A549 (cell line): ENCODE measurements at regions not wholly inside any gene's neighbourhood (a gene's known extent, or its start where the extent isn't known, plus 50 kb on each side); places are given as distances from the start of the nearest gene placed in this dataset.

ENCODE experiments used
- ATAC-seq, 2 experiments: fragments of 200-7000 bp in 1 of 2; fragments of >200 bp in 1 of 2; cut with Nextera tagmentation in 1 of 2; cut with Tn5 transposase in 1 of 2; 3 replicates each; pipeline versions ENCODE4 v1.8.0 to v1.9.1; 2018 to 2020; ENCODE audit warnings: mild to moderate bottlenecking in 1 of 2, moderate library complexity in 1 of 2
- CTCF ChIA-PET: fragments of 300-600 bp; sonication (Branson Sonifier 250); formaldehyde crosslinking; extraction: SDS; loops from one replicate; lab custom pipeline; 2021; ENCODE audit warnings: antibody characterized with exemption, inconsistent platforms; lab: Yijun Ruan, JAX
- POLR2A ChIA-PET: fragments of 350-600 bp; formaldehyde crosslinking; extraction: SDS; loops from one replicate; lab custom pipeline; 2021; ENCODE audit warnings: antibody characterized with exemption, inconsistent platforms; lab: Yijun Ruan, JAX
- DNase-seq, 2 experiments: peaks; one replicate each; pipeline versions ENCODE4 v3.0.0 to v3.0.0-alpha.2; 2011 to 2016; ENCODE audit warnings: low read depth in 1 of 2, low spot score in 1 of 2
- FAIRE-seq: peaks from 2 replicates; lab custom pipeline; 2011; peaks lifted over from hg19 to GRCh38; lab: Jason Lieb, UNC
- H3K27ac ChIP-seq, 2 experiments: fragments of >200 bp; sonication (Bioruptor Twin); formaldehyde crosslinking; 3 replicates each; pipeline ENCODE4 v1.5.1; 2016 to 2017
- H3K4me1 ChIP-seq: fragments of >200 bp; sonication (Bioruptor Twin); formaldehyde crosslinking; 3 replicates; pipeline ENCODE4 v1.6.1; 2016
- H3K4me2 ChIP-seq: fragments of >200 bp; sonication (Bioruptor Twin); formaldehyde crosslinking; 3 replicates; pipeline ENCODE4 v1.6.1; 2016
- H3K4me3 ChIP-seq: fragments of >200 bp; sonication (Bioruptor Twin); formaldehyde crosslinking; 3 replicates; pipeline ENCODE4 v1.5.1; 2016
- H3K9me3 ChIP-seq: fragments of >200 bp; sonication (Bioruptor Twin); formaldehyde crosslinking; 3 replicates; pipeline ENCODE4 v1.6.1; 2016
- ATOH8 ChIP-seq: fragments of 250-450 bp; sonication (Bioruptor Pico); IDR thresholded peaks from 2 replicates; pipeline ENCODE4 v1.5.0; 2020; ENCODE audit warnings: low read depth, mild to moderate bottlenecking, moderate library complexity
- BHLHE40 ChIP-seq: IDR thresholded peaks from 2 replicates; pipeline ENCODE4 v1.6.1; 2012; ENCODE audit warnings: low read depth, low read length, inconsistent platforms
- CHD4 ChIP-seq: fragments of 200-600 bp; sonication (generic); IDR thresholded peaks from 2 replicates; pipeline ENCODE4 v1.6.1; 2016; ENCODE audit warnings: antibody characterized with exemption, mild to moderate bottlenecking, borderline replicate concordance
- CTCF ChIP-seq: fragments of >200 bp; sonication (Bioruptor Twin); formaldehyde crosslinking; IDR thresholded peaks from 3 replicates; pipeline ENCODE4 v1.5.1; 2016
- E2F6 ChIP-seq: IDR thresholded peaks from 2 replicates; pipeline ENCODE4 v1.6.1; 2012; ENCODE audit warnings: low read depth, borderline replicate concordance
- EHF ChIP-seq: fragments of 250-450 bp; sonication (Bioruptor Pico); IDR thresholded peaks from 2 replicates; pipeline ENCODE4 v1.5.0; 2020; ENCODE audit warnings: mild to moderate bottlenecking
- JUN ChIP-seq, 2 experiments: fragments of >200 bp; sonication (Bioruptor Twin); formaldehyde crosslinking; IDR thresholded peaks; 2 replicates in 1 of 2; 3 replicates in 1 of 2; pipeline ENCODE4 v1.6.1; 2016 to 2017
- MAX ChIP-seq: IDR thresholded peaks from 2 replicates; pipeline ENCODE4 v1.6.1; 2012
- MYC ChIP-seq: IDR thresholded peaks from 2 replicates; pipeline ENCODE4 v1.6.1; 2012; ENCODE audit warnings: mild to moderate bottlenecking, inconsistent platforms, low read length, improper control_type of control experiment, borderline replicate concordance
- PHF8 ChIP-seq: fragments of 200-600 bp; sonication (generic); IDR thresholded peaks from 2 replicates; pipeline ENCODE4 v1.6.1; 2016; ENCODE audit warnings: low read depth, mild to moderate bottlenecking, antibody characterized with exemption, moderate library complexity, borderline replicate concordance
- POLR2A ChIP-seq: IDR thresholded peaks from 2 replicates; pipeline ENCODE4 v1.6.1; 2012; ENCODE audit warnings: mild to moderate bottlenecking, low read length
- RNF2 ChIP-seq: fragments of 200-600 bp; sonication (generic); IDR thresholded peaks from 2 replicates; pipeline ENCODE4 v1.6.1; 2016; ENCODE audit warnings: low read depth, mild to moderate bottlenecking, antibody characterized with exemption, moderate library complexity, borderline replicate concordance
- SMC3 ChIP-seq: fragments of >200 bp; sonication (Bioruptor Twin); formaldehyde crosslinking; IDR thresholded peaks from 3 replicates; pipeline ENCODE4 v1.6.1; 2018; ENCODE audit warnings: inconsistent platforms
- ZFP36 ChIP-seq: fragments of 450-650 bp; IDR thresholded peaks from 2 replicates; pipeline ENCODE4 v1.6.1; 2014; ENCODE audit warnings: borderline replicate concordance; ENCODE audit not compliant: partially characterized antibody
- WGBS: methylation state at CpG from one replicate; pipeline ENCODE4 v1.1.6; 2017; ENCODE audit errors: missing lambda C conversion rate; 5-methylcytosine and 5-hydroxymethylcytosine counted together
- TF ChIP-seq, protein P1 (sequence below): fragments of 150-350 bp; IDR thresholded peaks from 2 replicates; pipeline ENCODE4 v1.6.1; 2014; ENCODE audit warnings: low read depth, mild to moderate bottlenecking, low read length
- TF ChIP-seq, protein P2 (sequence below): fragments of >200 bp; sonication (Bioruptor Twin); formaldehyde crosslinking; IDR thresholded peaks from 2 replicates; pipeline ENCODE4 v1.6.1; 2016

GRCh38 chr1:112818990-112819689, 104.0 kb upstream of the PPM1J start (continued):
- no peak for TF ChIP-seq ATOH8 (CRISPR knock-in tag)
- TF ChIP-seq SMC3 = no peak
- TF ChIP-seq, protein P1, sequence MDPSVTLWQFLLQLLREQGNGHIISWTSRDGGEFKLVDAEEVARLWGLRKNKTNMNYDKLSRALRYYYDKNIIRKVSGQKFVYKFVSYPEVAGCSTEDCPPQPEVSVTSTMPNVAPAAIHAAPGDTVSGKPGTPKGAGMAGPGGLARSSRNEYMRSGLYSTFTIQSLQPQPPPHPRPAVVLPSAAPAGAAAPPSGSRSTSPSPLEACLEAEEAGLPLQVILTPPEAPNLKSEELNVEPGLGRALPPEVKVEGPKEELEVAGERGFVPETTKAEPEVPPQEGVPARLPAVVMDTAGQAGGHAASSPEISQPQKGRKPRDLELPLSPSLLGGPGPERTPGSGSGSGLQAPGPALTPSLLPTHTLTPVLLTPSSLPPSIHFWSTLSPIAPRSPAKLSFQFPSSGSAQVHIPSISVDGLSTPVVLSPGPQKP = no peak

DNA sequence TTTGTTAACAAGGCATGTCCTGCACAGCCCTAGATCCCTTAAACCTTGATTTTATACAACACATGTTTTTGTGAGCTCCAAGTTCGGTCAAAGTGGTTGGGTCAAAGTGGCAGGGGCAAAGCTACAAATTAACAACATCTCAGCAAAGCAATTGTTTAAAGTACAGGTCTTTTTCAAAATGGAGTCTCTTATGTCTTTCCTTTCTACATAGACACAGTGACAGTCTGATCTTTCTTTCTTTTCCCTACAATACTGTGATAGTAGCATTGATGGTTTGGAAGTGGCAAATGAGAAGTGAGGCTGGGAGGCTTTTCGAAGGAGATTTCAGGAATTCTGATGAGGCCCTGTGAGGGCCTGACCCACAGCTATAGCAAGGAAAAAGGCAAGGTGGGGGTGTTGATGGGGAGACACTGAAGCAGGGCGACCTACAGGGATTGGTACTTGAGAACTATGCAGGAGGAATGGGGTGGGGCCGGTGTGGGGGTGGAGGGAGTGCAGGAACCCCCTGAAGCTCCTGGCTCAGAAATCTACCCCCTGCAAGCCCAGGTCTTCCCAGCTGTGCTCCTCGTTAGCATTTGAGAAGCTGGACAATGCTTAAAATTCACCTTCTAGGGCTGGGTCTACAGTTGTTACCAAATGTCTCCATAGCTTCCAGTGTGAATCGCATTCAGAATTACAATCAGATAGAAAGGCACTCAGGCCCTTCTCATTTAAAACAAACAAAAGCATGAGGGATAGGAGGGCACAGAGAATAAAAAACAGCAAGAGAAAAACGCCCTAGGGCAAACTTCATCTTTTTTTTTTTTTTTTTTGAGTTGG, 102.6 kb upstream of the PPM1J start:
- 63% methylated on average over 7 of the region's 7 CpGs for WGBS
- Histone ChIP-seq H3K4me3 (no peak overlapping the region), H3K27ac (no peak overlapping the region), H3K4me1 (no peaks in the 10 kb centered on the region), H3K9me3 (no peaks in the 10 kb centered on the region), H3K4me2 (no peak overlapping the region)
- DNase-seq (no peak), FAIRE-seq (no peak)
- CTCF ChIA-PET = interaction anchor here (0.6 to 3.0 kb wide), 9 partner anchors 9 to 497 kb away, joined by 3 to 16 read pairs (median 3); partner anchors contain the start of genes LRIG2 and SLC16A1
- TF ChIP-seq, protein P1 = no peak
- TF ChIP-seq E2F6 (no peak), CTCF (no peak), RNF2 (no peak), ZFP36 (no peak), MAX (no peak), EHF (no peak), BHLHE40 (no peak), ATOH8 (CRISPR knock-in tag) (no peak), POLR2A (no peak), PHF8 (no peak), MYC (no peak), JUN (IDR thresholded peaks at IDR 0.05) (no peak), CHD4 (no peak)
- TF ChIP-seq, protein P2, sequence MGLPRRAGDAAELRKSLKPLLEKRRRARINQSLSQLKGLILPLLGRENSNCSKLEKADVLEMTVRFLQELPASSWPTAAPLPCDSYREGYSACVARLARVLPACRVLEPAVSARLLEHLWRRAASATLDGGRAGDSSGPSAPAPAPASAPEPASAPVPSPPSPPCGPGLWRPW = no peak
- TF ChIP-seq, all 56 proteins: peak for 0
- no peak for ATAC-seq
- POLR2A ChIA-PET = no interaction called here
